ENCODE measurements at regions not wholly inside any gene's neighbourhood (a gene's known extent, or its start where the extent isn't known, plus 50 kb on each side); places are given as distances from the start of the nearest gene placed in this dataset.

DNA sequence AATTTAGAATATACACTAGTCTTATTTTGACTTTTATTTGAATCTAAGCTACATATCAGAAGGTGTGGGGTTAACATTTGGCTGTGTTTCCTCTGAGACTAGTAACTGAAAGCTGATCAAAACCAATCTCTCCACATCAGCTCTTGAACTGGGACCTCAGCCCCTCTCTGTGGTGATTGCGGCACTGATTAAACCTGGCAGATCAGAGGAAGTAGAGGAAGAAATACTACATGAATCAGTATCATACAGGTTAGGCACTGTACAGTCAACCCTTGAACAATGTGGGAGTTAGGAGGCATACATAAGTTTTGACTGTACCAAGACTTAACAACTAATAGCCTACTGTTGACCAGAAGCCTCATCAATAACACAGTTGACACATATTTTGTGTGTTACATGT, 122.5 kb upstream of the C1orf87 start:
- TF ChIP-seq, protein P1, sequence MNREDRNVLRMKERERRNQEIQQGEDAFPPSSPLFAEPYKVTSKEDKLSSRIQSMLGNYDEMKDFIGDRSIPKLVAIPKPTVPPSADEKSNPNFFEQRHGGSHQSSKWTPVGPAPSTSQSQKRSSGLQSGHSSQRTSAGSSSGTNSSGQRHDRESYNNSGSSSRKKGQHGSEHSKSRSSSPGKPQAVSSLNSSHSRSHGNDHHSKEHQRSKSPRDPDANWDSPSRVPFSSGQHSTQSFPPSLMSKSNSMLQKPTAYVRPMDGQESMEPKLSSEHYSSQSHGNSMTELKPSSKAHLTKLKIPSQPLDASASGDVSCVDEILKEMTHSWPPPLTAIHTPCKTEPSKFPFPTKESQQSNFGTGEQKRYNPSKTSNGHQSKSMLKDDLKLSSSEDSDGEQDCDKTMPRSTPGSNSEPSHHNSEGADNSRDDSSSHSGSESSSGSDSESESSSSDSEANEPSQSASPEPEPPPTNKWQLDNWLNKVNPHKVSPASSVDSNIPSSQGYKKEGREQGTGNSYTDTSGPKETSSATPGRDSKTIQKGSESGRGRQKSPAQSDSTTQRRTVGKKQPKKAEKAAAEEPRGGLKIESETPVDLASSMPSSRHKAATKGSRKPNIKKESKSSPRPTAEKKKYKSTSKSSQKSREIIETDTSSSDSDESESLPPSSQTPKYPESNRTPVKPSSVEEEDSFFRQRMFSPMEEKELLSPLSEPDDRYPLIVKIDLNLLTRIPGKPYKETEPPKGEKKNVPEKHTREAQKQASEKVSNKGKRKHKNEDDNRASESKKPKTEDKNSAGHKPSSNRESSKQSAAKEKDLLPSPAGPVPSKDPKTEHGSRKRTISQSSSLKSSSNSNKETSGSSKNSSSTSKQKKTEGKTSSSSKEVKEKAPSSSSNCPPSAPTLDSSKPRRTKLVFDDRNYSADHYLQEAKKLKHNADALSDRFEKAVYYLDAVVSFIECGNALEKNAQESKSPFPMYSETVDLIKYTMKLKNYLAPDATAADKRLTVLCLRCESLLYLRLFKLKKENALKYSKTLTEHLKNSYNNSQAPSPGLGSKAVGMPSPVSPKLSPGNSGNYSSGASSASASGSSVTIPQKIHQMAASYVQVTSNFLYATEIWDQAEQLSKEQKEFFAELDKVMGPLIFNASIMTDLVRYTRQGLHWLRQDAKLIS (CRISPR knock-in tag; IDR thresholded peaks at IDR 0.05; ENCODE audit: borderline replicate concordance): no peak
- TF ChIP-seq, protein P2, sequence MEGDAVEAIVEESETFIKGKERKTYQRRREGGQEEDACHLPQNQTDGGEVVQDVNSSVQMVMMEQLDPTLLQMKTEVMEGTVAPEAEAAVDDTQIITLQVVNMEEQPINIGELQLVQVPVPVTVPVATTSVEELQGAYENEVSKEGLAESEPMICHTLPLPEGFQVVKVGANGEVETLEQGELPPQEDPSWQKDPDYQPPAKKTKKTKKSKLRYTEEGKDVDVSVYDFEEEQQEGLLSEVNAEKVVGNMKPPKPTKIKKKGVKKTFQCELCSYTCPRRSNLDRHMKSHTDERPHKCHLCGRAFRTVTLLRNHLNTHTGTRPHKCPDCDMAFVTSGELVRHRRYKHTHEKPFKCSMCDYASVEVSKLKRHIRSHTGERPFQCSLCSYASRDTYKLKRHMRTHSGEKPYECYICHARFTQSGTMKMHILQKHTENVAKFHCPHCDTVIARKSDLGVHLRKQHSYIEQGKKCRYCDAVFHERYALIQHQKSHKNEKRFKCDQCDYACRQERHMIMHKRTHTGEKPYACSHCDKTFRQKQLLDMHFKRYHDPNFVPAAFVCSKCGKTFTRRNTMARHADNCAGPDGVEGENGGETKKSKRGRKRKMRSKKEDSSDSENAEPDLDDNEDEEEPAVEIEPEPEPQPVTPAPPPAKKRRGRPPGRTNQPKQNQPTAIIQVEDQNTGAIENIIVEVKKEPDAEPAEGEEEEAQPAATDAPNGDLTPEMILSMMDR (IDR thresholded peaks at IDR 0.05): no peak
- TF ChIP-seq FOXJ3 (CRISPR knock-in tag; IDR thresholded peaks at IDR 0.05; ENCODE audit: borderline replicate concordance) (no peak), GRHL2 (CRISPR knock-in tag; IDR thresholded peaks at IDR 0.05; ENCODE audit: insufficient replicate concordance, severe bottlenecking) (no peak), PRRX2 (CRISPR knock-in tag; IDR thresholded peaks at IDR 0.05) (no peak)
- TF ChIP-seq, protein P3, sequence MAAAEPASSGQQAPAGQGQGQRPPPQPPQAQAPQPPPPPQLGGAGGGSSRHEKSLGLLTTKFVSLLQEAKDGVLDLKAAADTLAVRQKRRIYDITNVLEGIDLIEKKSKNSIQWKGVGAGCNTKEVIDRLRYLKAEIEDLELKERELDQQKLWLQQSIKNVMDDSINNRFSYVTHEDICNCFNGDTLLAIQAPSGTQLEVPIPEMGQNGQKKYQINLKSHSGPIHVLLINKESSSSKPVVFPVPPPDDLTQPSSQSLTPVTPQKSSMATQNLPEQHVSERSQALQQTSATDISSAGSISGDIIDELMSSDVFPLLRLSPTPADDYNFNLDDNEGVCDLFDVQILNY (CRISPR knock-in tag; IDR thresholded peaks at IDR 0.05): no peak
- TF ChIP-seq, protein P4, sequence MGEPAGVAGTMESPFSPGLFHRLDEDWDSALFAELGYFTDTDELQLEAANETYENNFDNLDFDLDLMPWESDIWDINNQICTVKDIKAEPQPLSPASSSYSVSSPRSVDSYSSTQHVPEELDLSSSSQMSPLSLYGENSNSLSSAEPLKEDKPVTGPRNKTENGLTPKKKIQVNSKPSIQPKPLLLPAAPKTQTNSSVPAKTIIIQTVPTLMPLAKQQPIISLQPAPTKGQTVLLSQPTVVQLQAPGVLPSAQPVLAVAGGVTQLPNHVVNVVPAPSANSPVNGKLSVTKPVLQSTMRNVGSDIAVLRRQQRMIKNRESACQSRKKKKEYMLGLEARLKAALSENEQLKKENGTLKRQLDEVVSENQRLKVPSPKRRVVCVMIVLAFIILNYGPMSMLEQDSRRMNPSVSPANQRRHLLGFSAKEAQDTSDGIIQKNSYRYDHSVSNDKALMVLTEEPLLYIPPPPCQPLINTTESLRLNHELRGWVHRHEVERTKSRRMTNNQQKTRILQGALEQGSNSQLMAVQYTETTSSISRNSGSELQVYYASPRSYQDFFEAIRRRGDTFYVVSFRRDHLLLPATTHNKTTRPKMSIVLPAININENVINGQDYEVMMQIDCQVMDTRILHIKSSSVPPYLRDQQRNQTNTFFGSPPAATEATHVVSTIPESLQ (CRISPR knock-in tag; IDR thresholded peaks at IDR 0.05): no peak
- TF ChIP-seq, protein P5, sequence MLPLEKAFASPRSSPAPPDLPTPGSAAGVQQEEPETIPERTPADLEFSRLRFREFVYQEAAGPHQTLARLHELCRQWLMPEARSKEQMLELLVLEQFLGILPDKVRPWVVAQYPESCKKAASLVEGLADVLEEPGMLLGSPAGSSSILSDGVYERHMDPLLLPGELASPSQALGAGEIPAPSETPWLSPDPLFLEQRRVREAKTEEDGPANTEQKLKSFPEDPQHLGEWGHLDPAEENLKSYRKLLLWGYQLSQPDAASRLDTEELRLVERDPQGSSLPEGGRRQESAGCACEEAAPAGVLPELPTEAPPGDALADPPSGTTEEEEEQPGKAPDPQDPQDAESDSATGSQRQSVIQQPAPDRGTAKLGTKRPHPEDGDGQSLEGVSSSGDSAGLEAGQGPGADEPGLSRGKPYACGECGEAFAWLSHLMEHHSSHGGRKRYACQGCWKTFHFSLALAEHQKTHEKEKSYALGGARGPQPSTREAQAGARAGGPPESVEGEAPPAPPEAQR (CRISPR knock-in tag; IDR thresholded peaks at IDR 0.05): no peak
- TF ChIP-seq, protein P6, sequence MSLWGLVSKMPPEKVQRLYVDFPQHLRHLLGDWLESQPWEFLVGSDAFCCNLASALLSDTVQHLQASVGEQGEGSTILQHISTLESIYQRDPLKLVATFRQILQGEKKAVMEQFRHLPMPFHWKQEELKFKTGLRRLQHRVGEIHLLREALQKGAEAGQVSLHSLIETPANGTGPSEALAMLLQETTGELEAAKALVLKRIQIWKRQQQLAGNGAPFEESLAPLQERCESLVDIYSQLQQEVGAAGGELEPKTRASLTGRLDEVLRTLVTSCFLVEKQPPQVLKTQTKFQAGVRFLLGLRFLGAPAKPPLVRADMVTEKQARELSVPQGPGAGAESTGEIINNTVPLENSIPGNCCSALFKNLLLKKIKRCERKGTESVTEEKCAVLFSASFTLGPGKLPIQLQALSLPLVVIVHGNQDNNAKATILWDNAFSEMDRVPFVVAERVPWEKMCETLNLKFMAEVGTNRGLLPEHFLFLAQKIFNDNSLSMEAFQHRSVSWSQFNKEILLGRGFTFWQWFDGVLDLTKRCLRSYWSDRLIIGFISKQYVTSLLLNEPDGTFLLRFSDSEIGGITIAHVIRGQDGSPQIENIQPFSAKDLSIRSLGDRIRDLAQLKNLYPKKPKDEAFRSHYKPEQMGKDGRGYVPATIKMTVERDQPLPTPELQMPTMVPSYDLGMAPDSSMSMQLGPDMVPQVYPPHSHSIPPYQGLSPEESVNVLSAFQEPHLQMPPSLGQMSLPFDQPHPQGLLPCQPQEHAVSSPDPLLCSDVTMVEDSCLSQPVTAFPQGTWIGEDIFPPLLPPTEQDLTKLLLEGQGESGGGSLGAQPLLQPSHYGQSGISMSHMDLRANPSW (CRISPR knock-in tag; conservative IDR thresholded peaks at IDR 0.05; ENCODE audit: low read depth): no peak
- TF ChIP-seq, protein P7, sequence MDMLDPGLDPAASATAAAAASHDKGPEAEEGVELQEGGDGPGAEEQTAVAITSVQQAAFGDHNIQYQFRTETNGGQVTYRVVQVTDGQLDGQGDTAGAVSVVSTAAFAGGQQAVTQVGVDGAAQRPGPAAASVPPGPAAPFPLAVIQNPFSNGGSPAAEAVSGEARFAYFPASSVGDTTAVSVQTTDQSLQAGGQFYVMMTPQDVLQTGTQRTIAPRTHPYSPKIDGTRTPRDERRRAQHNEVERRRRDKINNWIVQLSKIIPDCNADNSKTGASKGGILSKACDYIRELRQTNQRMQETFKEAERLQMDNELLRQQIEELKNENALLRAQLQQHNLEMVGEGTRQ (CRISPR knock-in tag; IDR thresholded peaks at IDR 0.05): no peak
- TF ChIP-seq, protein P8, sequence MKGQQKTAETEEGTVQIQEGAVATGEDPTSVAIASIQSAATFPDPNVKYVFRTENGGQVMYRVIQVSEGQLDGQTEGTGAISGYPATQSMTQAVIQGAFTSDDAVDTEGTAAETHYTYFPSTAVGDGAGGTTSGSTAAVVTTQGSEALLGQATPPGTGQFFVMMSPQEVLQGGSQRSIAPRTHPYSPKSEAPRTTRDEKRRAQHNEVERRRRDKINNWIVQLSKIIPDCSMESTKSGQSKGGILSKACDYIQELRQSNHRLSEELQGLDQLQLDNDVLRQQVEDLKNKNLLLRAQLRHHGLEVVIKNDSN (CRISPR knock-in tag; IDR thresholded peaks at IDR 0.05): no peak
- TF ChIP-seq, protein P9, sequence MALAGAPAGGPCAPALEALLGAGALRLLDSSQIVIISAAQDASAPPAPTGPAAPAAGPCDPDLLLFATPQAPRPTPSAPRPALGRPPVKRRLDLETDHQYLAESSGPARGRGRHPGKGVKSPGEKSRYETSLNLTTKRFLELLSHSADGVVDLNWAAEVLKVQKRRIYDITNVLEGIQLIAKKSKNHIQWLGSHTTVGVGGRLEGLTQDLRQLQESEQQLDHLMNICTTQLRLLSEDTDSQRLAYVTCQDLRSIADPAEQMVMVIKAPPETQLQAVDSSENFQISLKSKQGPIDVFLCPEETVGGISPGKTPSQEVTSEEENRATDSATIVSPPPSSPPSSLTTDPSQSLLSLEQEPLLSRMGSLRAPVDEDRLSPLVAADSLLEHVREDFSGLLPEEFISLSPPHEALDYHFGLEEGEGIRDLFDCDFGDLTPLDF (CRISPR knock-in tag; IDR thresholded peaks at IDR 0.05): no peak
